HG03159 (cell line): ENCODE measurements at regions not wholly inside any gene's neighbourhood (a gene's known extent, or its start where the extent isn't known, plus 50 kb on each side); places are given as distances from the start of the nearest gene placed in this dataset.
"Not testable (repeated sequence)": the region's sequence is repeated elsewhere in the genome, so short reads cannot be mapped to it uniquely, and the experiment has no call there.

Source experiments
- ATAC-seq: cut with Tn5 transposase; IDR thresholded peaks from one replicate; pipeline ENCODE4 v1.9.1; 2021; ENCODE audit warnings: mild to moderate bottlenecking, moderate library complexity; ENCODE audit not compliant: unreplicated experiment

DNA sequence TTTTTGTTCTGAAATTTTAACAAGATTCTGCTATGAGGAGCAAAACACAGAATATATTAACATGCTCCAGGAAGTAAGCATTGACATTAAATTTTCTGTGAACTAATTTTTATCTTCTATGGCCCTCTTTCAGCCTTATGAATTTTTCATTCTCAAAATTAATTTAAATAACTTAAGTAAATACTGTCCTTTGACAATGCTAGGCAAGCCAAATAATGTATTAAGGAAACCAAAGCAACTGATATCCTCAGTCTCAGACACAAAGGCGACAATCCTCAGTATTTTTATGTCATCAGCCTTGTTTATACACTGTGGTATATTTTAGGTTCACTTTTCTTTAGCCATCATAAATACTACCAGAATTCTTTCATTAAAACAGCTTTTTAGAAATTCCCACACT lies 159.8 kb downstream of the CGGBP1 start:
- ATAC-seq: no peak

DNA sequence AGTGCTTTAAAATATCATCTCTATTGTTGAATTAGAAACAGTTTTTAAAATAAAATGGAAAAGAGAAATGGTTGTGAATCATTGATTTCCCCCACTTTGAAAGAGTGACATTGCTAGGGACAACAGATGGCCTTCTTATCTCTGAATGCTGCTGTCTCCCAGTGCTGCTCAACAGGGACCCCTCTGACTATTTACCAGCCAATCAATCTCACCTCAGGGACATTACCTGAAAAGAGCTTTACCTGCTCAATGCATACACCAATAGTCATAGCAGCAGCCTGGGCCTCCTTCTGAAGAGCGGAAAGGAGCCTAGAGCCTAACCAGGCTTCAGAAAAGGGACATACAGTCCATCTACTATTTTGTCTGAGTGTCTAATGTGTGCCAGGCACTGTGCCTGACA lies 162.8 kb downstream of the CGGBP1 start:
- ATAC-seq: no peak

- no peak for ATAC-seq
Measured at GRCh38 chr3:87873136-87873535, 185.7 kb downstream of the CGGBP1 start.

DNA sequence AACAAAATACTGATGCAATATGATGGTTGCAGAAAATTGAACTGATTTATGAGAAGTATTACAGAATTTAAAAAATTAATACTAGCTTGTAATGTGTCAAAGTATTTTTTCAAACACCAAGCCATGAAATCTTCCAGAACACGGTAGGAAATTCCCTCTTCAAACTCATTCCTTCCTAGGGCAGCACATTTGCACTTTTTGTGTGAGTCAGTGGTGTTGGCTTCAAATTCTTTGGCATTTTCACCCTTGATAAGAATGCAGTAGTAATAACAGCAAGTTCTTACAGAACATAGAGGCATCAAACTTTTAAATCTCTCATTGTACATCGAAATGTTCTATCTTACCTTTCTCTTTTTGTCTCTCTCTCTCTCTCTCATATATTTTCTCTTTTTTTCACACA lies 191.8 kb downstream of the CGGBP1 start:
- ATAC-seq: no peak

- no peak for ATAC-seq
Measured at GRCh38 chr3:87856126-87856525, 202.7 kb downstream of the CGGBP1 start.

GRCh38 chr3:87855616-87856015 lies 203.2 kb downstream of the CGGBP1 start:
- ATAC-seq: no peak

DNA sequence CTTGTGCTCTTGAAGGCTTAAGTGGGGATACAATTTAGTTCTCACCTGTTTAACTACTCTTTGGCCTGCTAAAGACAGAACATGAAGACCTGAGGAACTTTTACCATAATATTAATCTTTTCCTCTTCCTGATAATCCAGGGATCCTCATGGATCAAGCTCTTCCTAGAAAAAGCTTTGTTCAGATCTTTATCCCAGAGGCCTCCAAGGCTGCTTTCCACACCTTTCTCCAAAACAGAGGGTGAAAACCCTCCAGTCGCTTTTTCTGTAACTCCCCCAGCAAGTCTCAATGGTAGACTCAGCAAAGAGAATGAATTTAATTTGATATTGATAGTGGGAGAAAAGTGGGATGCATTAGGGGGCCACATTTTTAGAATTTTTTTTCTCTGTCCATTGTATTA lies 203.6 kb downstream of the CGGBP1 start:
- no peak for ATAC-seq

DNA sequence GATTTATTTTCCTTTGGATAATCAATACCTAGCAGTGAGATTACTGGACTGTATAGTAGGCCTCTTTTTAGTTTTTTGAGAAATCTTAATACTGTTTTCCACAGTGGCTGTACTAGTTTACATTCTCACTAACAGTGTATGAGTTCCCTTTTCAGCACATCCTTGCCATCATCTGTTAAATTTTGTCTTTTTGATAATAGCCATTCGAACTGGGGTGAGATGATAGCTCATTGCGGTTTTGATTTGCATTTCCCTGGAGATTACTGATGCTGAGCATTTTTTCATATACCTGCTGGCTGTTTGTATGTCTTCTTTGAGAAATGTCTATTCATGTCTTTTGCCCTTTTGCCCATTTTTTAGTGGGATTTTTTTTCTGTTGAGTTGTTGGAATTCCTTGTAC lies 210.8 kb downstream of the CGGBP1 start:
- no peak for ATAC-seq

DNA sequence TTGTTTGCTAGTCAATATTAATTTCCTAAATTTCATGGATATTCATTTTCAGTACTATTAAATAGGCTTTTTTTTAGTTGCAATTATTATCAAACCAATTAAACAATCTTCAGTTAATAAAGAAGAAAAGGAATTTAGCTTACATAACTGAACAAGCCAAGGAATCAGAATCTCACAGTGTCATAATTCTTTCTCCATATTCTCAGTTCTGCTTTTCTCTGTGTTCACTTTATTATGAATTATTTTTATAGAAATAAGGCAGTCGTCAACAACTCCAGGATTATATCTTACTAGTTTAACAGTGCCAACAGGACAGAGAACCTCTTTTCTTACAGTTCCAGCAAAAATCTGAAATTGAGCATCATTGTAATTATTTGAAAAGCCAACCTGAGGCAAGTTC lies 221.7 kb downstream of the CGGBP1 start:
- ATAC-seq: no peak

DNA sequence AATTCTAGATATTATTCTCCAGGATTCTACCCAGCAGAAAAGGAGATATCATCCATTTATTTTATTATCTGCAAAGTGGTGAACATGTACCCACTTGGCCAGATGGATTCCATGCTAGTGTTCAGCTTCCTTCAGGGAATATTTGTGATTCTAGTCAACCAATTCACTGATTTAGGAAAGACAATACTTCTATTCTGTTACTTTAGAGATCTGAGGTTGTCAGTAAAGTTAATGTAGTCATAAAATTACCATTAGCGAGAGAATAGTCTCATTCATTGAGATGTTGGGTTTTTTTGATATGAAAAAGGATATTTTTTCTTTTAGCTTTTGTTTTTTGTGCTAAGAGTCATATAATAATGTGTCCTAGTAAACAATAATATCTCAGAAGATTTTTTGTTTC lies 222.8 kb downstream of the CGGBP1 start:
- ATAC-seq: no peak

DNA sequence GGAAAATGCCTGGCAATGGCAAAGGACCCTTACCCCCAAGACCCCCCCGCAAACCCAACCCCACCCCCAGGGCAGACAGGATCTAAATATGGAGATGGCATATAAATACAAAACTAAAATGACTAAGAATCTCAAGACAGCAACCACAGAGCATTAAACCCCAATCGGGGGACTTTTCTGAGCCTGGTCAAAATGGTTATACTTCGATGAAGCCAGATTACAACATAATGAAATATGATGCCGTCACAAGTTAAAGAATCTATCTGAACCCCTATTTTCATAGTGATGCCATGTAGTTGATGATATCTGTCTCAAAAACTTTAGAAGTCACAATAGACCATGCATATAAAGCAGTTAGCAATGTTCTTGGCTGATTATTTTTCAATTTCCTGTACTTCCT lies 223.6 kb downstream of the CGGBP1 start:
- ATAC-seq: no peak

DNA sequence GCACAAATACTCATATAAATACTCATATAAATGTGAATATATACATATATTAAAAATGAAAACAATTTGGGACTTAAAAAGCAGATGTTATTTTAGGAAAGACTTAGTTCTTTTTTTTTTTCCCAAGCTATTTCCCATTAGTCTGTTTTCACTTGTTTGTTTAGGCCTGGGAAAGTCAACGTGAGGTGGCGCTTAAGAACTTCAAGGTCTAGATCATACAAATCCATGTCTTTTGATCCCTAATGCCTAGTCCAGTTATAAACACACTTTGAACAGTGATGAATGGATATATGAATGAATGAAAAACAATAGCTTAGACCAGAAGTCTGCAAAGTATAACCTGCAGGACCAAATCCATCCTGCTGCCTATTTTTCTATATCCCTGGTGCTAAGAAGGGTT lies 224.5 kb downstream of the CGGBP1 start:
- ATAC-seq: no peak

GRCh38 chr3:87833039-87833377 lies 225.8 kb downstream of the CGGBP1 start:
- ATAC-seq: no peak

DNA sequence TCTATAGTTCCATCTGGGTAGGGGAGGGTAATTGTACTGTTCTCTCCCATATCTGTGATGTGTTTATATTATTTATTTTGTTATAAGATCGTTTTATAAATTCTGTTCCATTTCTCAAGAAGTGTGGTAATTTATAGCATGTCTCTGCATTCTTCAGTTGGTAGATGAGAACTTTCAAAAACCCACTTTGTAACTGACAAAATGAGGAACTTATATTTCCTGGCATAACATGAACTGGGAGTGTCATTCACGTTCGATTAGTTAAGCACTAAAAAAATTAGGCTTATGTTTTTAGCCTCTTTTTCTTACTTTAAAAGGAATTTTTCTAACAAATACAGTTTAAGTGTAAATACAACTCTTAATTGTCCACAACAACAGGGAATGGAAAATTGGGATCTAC lies 230.8 kb downstream of the CGGBP1 start:
- no peak for ATAC-seq

DNA sequence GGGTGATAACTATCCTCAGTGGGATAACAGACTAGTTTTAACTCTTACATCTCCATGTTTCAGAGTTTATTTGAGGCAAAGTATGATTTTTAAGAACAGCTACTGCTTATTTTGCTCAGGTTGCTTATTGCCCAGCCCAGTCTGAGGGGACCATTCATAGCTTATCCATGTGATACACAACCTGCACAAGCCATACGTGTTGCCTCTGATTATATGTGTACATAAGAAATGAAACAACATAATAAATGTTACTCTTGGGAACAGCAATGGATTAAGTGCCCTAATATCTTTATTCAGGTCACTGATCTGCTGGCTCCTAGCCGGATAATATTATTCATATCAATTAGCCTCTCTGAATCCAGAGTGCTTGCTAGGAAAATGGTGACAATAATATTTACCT lies 236.2 kb downstream of the CGGBP1 start:
- no peak for ATAC-seq

- not testable (repeated sequence) for ATAC-seq
Measured at GRCh38 chr3:87813503-87813902, 245.3 kb downstream of the CGGBP1 start.

DNA sequence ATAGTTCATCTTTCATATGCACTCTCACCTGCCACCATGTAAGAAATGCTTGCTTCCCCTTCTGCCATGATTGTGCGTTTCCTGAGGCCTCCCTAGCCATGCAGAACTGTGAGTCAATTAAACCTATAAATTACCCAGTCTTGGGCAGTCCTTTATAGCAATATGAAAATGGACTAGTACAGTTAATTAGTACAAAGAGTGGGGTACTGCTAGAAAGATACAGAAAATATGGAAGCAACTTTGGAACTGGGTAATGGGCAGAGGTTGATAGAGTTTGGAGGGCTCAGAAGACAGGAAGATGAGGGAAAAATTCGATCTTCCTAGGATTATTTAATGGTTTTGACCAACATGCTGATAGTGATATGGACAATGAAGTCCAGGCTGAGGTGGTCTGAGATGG lies 246.9 kb downstream of the CGGBP1 start:
- ATAC-seq: no peak

DNA sequence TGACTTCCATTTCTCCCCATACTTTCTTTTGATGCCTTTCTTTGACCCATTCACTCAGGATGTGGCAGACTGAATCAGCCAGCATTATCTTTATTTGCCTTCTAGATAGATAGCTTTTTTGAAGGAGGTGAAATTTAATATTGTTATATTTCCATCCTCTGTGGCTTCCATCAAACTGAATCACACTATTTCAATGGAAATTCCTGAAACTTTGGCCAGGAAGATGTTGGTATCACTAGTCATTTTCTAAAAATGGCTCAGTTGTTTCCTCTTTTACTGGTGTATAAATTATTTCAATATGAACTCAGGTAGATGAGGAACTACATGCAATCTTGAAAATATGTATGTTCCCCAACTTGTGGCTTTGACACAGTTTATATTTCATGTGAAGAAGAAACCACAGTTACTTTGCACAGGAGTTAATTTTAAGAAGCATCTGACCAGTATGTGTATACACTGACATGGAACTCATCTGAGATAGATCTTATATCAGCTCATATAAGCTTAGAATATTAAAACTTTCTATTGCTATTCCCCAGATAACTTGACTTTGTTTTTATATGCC lies 248.3 kb downstream of the CGGBP1 start:
- no peak for ATAC-seq

- ATAC-seq: peak; percentile 90
Measured at GRCh38 chr3:87805670-87806069, 253.1 kb downstream of the CGGBP1 start.

GRCh38 chr3:87801409-87801808 lies 257.4 kb downstream of the CGGBP1 start:
- no peak for ATAC-seq

GRCh38 chr3:87800516-87800915 lies 258.3 kb downstream of the CGGBP1 start:
- no peak for ATAC-seq

DNA sequence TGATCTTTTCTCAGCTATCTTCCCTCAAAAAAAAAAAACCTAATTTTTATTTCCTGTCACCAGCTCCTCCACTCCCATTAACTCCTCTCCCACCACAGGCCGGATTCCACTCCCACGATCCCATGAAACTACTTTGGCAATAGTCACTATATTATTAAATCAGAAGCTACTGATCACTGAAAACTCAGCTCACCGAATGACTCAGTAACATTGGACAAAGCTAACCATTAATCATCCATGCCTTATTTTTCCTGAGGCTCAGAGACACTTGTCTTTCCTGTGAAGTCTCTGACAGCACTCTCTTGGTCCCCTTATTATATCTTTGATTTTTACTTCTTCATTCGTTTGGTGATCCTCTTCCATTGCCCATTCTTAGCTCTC lies 260.2 kb downstream of the CGGBP1 start:
- no peak for ATAC-seq

DNA sequence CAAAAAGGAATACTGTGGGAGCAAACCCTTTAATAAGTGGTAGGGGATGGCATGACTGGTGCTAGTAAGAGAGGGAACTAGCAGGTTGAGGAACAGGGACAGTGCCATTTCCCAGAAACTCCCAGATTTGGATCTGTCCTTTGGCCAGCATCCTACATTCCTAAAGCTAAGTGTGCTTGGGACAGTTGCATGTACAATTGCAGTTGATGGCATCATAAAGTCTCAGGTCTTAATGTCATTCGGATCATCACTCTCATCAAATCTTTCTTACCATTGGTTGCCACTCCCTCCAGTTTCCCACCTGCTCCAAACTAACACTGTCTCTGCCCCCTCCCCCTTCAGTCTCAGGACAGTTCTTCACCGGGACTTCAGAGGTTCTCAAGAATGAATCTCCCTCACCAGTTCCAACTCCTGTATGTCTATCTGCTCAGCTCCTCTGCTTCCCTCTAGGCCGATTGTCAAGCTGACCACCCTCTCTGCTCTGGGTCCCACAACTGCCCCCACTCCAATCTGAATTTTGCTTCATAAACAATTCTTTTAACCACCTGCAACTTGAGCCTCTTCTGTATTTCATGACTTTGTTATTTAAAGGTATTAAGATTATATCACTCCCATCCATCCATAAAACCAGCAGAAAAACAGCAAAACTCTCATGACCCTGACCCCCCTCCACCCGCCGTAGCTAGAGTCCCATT lies 260.8 kb downstream of the CGGBP1 start:
- ATAC-seq: no peak
